HG03095 (cell line): ENCODE measurements at regions not wholly inside any gene's neighbourhood (a gene's known extent, or its start where the extent isn't known, plus 50 kb on each side); places are given as distances from the start of the nearest gene placed in this dataset.
"Not testable (repeated sequence)": the region's sequence is repeated elsewhere in the genome, so short reads cannot be mapped to it uniquely, and the experiment has no call there.

Experiments used
- ATAC-seq: cut with Tn5 transposase; IDR thresholded peaks from one replicate; pipeline ENCODE4 v1.9.1; 2021; ENCODE audit warnings: moderate library complexity; ENCODE audit not compliant: unreplicated experiment

DNA sequence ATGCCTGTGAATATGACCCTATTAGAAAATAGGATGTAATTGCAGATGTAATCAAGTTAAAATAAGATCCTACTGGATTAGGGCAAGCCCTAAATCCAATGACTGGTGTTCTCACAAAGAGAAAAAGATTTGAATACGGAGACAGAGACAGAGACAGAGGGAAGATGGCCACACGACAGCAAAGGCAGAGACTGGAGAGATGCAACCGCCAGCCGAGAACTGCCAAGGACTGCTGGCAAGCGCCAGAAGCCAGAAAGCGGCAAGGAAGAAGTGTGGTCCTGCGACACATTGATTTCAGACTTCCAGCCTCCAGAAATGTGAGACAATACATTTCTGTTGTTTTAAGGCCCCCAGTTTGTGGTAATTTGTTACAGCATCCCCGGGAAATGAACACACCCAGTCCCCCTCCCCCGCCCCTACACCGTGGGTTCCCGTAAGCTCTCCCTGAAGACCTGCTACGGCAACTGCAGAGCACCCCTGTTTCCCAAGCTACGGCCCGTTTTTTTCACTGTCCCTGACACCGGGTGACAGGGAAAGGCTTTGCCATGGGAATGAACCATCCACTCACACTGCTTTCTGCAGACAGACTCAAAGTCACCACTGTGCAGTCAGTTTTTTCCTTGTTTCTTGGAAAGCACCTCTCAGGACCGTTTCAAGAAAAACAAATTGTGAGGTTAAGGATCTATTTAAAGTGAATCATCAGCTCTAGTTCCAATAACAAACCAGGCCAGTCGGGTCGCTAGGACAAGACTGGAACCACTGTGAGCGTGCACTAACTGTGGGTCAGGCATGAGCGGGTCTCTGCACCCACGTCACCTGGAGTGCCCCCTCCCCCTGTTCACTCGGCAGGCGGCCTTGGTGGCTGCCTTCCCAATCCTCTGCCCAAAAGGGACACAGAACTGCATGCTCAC lies 199.2 kb upstream of the IRF2BP2 start:
- peak; percentile 69 for ATAC-seq

DNA sequence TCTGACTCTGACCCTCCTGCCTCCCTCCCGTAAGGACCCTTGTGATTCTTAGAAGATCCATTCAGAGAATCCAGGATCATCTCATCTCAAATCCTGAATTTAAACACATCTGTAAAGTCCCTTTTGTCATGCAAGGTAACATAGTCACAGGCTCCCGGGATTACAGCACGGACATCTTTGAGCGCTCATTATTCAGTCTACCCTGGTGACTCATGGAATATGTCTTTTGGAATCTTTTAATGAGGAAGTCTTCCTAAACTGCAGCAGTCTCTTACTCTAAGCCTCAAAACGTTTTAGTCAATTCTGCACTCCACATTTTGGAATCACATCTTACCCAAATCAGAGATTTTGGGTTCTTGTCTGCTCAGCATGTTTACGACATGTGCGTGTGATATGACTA lies 198.5 kb upstream of the IRF2BP2 start:
- not testable (repeated sequence) for ATAC-seq

DNA sequence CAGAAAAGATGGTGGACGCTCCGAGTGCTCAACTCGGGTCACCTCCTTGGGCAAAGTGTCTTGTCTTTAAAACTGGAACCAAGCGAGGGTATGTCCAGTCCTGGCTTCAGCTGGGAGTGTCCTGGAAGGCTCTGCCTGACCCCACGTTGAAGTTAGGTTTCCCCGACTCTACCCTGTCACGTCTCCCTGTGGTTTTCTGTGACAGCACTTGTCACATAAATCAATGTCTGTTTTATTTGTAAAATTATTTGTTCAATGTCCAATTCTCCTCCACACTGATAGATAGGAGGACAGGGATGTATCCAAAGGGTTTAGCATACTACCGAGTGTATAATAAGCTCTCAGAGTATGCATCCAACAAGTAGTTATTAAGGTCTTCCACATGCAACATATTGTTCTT lies 197.7 kb upstream of the IRF2BP2 start:
- not testable (repeated sequence) for ATAC-seq

DNA sequence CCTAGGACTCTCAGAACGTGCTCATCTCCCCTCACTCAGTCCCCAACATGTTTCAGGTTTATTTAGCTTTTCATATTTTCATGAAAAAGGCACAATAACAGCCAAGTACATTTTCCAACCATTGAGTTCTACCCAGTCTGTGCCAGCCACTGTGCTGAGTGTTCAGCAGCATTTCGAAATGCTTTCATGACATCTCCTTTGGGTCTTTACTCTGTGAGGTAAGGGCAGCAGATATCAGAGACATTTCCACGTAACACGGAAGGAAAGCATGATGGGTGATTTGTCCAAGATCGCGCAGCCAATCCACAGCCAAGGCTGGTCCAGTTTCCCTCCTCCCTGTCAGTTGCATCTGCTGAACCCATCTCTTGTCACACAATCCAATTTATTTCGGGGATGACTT lies 192.6 kb upstream of the IRF2BP2 start:
- ATAC-seq = not testable (repeated sequence)

DNA sequence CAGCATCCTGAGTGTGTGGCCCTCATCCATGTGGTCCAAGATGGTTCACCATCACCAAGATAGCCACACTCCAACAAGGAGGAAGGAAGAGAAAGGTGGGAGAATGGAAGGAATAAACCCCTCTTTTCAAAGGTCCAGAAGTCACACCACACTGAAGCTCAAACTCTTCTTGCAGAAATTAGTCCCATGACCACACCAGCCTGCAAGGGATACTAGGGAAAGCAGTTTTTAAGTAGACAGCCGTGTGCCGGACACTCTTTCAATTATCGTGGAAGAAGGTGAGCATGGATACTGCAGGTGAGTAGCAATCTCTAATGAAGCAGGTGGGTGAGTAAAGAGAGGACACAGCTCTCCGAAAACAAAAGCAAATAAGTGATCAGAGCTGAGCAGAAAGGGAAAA lies 191.7 kb upstream of the IRF2BP2 start:
- not testable (repeated sequence) for ATAC-seq

DNA sequence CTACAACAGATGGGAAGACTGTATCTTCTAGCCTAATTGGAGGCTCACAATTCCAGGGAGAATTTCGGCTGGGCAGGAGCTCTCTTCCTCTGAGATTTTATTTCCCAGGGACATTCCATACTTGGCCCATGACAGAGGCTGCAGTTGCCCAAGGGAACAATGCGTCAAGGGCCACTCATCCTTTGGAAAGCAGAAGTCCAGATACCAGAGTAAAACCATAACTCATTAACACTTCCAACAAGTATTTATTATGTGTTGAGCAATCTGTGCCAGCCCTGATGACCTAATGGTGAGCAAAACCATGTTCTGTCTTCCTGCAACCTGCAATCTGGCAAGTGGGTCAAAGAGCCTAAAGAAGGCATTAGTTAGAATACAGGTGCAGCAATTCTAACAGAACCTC lies 191.2 kb upstream of the IRF2BP2 start:
- not testable (repeated sequence) for ATAC-seq

DNA sequence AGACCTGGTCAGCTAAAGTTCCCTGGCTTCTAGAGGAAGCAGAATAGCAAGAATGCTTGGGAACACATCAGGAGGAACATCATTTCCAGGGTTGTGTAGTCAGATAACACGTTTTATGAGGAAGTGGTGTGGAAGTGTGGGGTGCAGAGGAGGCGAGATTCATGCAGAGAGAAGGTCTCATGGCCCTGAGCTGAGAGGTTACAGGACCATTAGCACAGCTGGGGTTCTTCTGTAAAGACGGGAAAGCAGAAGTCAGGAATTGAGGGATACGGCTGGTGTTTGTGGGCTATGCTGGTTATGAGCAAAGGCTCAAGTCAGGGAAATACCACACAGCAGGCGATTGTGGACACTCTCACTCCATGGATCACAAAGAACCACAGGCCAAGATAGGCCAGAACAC lies 190.6 kb upstream of the IRF2BP2 start:
- ATAC-seq = not testable (repeated sequence)

DNA sequence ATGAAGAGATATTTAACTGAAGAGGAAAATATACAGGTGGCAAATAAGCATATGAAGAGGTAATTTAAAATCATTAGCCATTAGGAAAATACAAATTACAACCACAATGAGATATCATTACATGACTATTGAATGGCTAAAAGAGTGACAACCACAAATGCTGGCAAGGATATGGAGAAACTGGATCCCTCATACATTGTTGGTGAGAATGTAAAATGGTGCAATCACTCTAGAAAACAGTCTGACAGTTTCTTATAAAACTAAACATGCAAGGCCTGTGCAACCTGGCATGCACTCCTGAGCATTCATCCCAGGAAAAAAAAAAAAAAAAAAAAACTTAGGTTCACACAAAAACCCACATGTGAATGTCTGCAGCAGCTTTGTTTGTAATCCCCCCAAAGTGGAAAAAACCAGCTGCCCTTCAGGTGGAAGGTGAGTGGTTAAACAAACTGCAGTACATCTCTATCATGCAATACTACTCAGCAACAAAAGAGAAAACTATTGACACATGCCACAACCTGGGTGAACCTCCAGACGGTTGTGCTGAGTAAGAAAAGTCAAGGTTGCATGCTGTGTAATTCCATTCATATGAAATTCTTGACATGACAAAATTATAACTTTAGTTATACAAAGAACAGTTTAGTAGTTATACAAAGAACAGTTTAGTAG lies 189.2 kb upstream of the IRF2BP2 start:
- ATAC-seq = not testable (repeated sequence)

DNA sequence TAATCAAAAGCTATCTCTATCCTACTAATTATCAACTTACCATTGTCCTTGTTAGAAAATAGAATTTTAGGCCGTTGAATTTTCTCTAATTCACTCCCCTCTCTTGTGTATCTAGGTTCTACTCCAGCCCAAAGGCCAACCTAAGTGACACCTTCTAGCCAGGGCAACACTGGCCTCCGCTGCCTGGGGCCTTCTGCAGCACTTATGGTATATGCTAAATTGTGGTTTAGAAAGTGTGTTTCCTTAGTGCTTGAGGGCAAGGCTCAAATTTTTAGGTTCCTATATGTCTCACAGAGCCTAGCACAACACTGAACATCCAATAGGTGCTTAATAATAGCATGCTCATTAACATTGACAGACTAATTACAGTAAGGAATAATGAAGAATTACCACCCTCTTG lies 187.2 kb upstream of the IRF2BP2 start:
- not testable (repeated sequence) for ATAC-seq

DNA sequence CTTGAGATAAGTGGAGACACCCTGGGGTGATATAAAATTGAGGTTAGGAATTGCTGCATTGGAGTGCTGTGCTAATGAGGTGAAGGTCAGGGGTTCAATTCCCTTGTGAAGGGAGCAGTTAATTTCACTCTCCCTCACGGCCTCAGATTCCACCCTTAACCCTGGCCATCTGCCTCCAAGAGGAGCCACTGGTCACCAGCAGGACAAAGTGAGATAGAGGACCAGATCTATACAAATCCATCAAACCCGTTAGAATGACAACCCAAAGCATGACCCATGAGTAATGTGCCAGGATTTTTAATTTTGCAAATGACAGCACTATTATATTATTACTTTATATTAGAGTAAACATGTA lies 186.4 kb upstream of the IRF2BP2 start:
- not testable (repeated sequence) for ATAC-seq

DNA sequence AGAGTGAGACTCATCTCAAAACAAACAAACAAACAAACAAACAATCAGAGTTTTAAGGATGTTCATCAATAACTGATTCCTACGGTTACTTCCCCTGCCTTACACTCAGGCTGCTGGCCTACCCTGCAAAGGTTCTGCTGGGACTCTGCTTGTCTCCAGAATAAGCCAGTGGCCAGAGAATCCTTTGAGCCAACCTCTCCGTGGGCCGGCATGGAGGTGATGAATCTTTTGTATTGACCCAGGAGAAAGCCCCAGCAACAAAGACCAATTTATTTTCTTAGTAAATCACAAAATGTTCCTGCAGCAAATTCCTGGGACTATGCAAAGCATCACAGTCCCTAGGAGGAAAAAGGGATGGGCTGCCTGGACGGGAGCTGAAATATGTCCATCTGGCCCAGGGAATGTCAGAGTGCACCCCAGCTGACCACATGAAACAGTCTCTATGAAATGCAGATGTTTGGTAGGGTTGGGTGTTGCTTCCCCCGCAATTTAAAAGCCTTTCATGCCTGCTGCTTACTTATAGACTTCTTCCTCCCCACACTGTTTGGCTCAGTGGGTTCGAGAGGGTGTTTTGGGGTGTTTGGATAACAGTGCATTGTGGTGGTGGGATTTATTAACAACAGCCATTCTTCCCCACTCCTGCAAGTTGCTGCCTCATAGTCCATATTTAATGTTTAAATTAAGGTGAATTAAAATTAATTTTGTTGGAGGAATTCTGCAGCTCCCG lies 185.9 kb upstream of the IRF2BP2 start:
- ATAC-seq = not testable (repeated sequence)

DNA sequence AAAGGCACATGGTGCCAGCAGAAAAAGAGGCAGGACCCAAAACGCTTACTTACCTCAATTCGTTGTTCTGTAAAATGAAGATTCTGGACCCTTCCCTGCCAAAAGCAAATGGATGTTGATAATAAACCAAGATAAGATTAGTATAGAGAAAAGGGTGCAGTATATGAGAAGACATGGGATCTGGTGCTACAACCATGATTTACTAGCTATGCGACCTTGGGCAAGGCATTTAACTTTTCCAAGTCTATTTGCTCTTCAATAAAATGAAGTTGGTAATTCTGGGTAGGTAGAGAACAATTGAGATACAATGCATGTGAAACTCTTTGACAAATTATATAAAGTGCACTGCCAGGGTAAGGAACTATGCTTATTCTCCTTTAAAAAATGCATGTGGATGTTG lies 185.0 kb upstream of the IRF2BP2 start:
- ATAC-seq = not testable (repeated sequence)

DNA sequence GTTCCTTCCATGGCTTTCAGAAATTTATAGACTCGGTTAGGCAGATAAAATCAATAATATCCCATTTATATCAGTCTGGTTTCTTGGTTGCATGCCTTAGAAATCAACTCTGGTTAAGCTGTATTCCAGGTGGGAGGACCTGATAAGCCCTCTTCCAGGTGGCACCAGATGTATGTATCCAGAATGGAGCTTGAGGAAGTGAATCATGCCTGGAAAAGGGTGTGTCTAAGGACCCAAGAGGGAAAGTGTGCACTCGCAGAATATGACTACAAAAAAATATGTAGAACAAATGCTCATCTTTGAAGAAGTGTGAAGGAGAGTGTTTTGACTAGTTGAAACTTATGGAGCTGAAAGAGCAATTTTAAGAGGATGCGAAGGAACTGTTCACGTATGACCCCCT lies 184.5 kb upstream of the IRF2BP2 start:
- not testable (repeated sequence) for ATAC-seq

DNA sequence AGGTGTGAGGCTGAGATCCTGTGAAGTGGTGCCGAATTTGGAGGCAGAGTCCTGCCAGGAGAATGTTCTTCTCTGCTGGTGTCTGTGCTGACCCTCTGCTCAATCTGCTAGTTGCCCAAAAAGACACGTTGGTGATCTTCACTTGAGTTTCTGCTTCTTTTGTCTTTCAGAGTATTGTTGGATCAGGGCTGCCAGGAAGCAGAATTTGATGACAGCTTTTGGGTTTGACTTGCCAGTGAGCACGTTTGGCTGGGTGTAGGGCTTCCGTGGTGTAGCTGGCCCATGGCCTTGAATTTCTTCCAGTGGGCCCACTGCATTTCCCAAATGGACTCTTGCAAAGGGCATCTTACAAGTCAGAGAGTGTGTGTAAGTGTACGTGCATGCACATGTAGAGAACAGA lies 183.9 kb upstream of the IRF2BP2 start:
- not testable (repeated sequence) for ATAC-seq

DNA sequence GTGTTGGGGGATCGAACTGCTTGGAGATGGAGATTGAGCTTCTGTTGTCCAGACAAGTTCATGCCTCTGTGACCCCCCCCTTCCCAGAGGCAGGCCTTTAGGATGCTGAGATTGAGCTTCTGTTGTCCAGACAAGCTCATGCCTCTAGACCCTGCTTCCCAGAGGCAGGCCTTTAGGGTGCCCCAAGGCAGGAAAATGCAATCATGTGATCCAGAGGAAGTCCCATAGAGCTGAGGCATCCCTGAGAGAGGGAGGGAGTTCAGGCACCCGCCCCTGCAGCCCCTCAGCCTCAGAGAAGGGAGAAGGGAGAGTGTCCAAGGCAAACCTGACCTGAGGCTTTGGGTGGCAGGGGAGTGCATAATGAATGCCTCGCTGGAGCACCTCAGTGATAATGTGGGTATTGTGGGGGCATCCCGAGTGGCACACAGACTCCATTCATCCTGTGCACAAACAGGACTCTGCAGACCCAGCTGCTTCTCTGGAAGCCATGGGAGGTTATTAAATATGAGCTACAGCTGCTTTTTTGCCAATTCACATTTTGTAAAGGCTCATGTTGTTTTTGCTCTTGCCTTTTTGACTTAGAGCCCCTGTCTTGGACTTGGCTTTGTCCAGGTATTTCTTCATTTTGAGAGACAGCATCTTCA lies 182.4 kb upstream of the IRF2BP2 start:
- not testable (repeated sequence) for ATAC-seq

DNA sequence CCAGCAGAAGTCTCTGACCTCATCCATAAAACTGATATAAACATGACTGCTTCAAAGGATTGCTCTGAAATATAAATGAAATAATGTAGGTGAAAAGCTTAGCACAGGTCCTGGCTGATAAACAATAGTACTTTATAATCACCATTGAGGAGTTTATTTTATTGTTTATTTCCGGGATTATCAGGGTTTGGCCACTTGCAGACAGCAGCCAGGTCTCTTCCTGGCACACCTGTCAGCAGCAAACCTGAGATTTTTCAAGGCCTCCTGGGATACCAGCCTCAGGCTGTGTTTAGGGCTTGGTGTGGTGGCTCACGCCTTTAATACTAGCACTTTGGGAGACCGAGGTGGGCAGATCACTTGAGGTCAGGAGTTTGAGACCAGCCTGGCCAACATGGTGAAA lies 181.6 kb upstream of the IRF2BP2 start:
- not testable (repeated sequence) for ATAC-seq

DNA sequence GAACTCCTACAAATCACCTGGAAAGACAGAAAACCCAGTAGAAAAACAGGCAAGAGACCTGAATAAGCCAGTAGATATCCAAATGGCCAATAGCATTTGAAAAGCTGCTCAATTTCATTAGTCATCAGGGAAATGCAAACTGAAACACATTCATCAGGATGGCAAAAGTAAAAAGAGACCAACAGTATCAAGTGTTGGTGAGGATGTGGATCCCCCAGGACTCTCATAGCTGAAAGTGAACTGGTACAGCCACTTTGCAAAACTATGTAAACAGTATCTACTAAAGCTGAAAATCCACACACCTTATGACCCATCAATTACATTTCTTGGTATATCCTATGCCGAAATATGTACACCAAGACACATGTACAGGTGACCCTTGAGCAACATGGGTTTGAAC lies 180.4 kb upstream of the IRF2BP2 start:
- not testable (repeated sequence) for ATAC-seq

DNA sequence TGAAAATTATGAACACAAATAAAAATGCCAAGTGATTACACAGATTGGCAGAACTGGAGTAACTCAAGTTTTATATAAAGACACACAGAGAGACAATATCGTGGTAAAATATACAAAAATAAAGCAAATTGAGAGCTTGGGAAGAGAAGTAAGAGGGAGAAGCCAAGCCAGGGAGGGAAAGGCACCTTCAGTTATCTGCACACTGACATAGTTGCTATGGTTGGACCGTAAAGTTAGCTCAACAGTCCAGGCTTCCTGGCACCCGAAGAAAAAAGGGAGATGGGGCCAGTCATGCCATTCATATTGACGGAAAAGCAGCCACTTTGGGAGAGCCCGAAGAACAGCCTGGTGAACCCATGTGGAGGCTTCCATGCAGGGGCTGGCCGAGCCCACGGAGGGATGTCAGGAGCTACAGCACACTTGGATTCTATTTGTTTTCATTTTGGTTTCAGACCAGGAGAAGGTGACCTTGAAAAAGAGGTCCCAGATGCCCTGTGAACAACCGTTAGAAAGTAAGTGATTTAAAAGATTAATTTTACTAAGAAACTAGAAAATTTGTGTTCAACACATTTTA lies 177.1 kb upstream of the IRF2BP2 start:
- not testable (repeated sequence) for ATAC-seq

DNA sequence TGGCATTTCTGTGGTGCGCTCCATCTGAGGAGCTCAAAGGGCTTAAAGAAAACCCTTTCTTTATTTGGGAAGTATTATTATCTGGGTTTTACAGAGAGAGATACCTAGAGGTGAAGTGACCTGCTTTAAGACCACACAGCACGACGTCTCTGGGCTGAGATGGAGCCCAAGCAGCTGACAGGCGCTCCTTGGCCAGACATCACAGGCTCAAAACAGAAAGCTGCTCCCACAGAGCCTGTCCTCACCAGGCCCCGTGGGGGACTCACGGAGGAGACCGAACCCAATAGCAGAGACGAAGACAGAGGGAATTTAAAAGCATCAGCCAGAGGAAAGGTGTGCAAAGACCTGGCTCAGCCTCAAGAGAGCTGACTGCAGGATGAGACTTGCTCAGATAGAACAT lies 175.9 kb upstream of the IRF2BP2 start:
- ATAC-seq = not testable (repeated sequence)

DNA sequence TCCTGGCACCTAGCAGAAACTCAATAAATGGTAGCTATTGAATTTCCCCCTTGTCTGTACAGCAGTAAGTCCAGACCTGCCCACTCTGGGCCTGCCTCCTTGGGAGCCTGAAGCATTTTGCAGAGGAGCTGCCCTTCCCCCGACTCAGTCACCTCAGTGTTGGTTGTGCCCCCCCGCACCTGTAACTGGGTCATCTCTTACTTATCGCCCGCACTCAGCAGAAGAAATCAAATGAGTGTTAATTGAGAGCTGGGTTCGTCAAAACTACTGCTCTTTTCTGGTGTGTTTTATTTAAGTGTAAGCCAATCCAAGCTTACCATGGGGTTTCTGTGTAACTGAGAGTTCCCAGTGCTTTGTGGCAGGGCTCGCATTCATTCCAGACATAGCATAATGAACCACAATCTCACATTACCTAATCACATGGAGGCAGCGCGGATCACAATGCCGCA lies 175.5 kb upstream of the IRF2BP2 start:
- not testable (repeated sequence) for ATAC-seq

DNA sequence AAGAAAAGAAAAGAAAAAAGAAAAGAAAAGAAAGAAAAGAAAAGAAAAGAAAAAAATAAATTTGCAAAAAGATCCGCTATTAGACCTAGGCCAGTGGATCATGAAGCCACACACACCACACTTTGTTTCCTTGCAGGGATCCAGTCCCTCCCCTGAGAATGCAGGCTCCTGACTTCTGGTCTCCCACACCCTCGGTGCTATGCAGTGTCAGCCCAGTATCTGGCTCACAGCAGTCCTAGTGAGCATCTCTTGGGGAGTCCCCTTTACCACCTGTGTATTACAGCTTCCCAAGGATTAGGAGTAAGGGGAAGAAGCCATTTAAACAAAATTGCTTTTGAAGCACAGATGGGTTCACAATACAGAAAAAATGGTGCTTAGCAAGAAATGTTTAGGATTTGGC lies 174.1 kb upstream of the IRF2BP2 start:
- not testable (repeated sequence) for ATAC-seq
